Activated CD8-positive, alpha-beta memory T cell treated with anti-CD3 and anti-CD28 coated beads, Interleukin-2, amount 50 U/mL, for 1 hour (primary cell): ENCODE measurements at regions not wholly inside any gene's neighbourhood (a gene's known extent, or its start where the extent isn't known, plus 50 kb on each side); places are given as distances from the start of the nearest gene placed in this dataset.

Experiments used
- DNase-seq: peaks from one replicate; pipeline ENCODE4 v3.0.0-alpha.2; 2020; ENCODE audit errors: extremely low read depth

DNA sequence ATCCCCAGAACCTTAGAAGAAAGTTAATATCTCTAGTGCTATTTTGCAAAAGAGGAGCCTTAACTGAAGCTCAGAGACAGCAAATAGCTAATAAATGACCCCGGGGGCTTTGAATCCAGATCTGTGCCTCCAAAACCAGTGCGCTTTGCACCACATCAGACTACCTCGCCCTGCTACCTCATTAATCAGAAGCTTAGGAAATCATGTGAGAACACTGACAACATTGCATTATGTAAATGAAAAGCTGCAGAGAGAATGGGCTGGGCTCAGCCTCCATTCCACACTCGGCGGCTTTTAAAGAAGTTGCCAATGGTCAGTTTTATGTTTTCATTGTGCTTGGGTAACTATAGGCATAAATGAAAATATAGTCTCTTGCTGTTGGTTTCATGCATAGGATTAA is 54.0 kb upstream of the STMND1 start:
- DNase-seq, result no peak

DNA sequence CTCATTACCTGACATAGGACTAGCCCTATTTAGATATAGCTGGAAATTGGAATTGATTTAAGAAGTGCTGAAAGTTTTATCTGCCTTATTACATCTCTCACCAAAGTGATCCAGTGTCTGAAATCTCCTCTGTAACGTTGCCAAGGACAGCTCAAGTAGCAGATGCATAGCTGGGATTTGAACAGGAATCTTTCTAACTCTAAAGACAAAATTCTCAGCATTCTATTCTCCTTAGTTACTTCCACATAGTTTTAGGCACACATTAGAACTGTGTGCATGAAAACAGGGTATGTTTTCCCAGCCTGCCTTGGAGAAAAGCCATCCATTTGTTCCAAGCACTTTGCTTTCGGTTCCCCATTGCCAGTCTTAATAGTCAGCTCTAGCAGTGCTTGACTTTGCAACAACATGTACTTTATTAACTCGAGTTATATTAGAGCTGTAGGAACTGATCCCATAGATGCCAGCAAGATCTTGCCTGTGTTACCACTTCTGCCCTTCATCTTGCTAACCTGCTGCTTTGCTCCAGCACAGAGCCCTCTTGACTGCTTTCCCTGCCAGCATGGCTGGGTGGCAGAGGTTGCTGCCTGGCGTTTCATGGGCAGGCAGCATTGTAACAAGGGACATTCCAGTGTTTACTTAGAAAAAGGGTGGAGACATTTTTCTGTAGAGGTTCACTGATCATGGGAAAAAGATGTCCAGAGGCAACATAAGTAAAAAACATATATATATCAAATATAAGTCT is 56.1 kb upstream of the STMND1 start:
- DNase-seq, result no peak

DNA sequence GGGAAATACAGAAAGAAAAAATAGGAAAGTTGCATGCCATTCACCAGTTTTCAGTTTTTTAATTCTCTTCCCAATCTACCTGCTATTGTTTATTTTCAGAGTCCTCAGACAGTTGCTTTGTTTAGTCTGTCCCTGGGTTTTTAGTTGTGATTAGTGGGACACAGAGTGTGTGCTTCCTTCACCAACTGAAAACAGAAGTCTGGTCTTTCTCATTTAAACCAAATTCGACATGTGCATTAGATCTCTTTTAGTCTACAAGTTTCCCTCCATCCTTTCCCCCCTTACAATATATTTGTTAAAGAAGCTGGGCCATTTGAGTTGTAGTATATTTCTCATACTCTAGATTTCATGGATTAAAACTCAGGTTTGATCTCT is 58.7 kb upstream of the STMND1 start:
- no peak for DNase-seq

DNA sequence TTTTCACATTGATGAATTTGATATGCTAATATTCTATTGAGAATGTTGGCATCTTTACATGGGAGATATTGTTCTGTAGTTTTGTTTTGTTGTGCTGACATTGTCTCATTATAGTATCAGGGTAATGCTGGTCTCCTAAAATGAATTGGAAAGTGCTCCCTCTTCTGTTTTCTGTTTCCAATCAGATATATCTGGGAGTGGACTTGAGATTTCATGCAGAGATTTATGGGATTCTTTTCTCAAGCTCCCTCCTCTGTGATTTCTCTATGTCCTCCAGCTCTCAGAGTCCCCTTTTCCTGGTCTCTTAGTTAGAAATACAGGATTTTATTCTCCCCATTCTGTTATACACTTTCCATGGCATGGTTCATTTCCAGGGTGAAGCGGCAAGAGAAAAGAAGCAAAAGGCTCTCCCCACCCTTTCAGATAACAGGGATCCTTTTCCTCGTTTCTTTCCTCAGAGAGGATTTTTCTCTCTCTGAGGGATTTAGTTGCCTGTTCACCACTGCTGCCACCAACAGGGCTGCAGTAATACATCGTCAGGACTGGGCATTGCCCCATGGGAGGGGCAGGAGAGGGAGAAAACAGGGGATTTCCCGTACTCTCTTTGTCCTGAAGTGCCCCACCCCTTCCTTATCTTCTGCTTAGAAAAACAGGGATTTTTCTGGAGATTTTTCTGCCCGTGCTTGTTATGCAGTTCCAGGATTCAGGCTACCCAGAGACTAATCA is 59.3 kb upstream of the STMND1 start:
- no peak for DNase-seq

DNA sequence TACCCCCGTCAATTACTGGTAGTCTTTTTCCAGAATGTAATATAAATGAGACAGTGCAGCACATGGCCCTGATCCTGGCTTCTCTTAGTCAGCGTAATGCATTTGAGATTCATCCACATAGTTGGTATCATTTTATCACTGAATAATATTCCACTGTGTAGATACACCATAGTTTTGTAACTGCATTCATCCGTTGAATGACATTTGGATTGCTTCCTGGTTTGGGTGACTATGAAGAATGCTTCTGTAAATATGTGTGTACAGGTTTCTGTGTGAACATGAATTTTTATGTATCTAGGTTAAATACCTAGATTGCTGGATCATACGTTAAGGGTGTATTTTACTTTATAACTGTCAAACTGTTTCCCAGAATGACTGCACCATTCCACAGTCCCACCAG is 62.6 kb upstream of the STMND1 start:
- no peak for DNase-seq

DNA sequence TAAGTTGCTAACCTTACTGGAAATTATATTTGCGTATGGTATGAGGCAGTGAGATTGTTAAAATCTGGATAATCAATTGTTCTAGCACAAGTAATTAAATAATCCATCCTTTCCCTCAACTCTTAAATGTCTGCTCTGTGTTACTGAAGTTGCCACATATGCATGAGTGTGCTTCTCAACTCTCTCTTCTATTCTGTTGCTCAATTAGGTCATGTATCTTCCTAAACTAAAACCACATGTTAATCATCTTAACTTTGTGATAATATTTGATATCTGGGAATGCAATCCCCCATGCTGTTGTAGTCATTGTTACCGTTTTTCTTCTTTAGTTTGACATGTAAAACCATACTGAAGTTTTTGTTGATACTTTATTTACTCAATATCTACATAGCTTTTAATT is 63.5 kb upstream of the STMND1 start:
- no peak for DNase-seq

DNA sequence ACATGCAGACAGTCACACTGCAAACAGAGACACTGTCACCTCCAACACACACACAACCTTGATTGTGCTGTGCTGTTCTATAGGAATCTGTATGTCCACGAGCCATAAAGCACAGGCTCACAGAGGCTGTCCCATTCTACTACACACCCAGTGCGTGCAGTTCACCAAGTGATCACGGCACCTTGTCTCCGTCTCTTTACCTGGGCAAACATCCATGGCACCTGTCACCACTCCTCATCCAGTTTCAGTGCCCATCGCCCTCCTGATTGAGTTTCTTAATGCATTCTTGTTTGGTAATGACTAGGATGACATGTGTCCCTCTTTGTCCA is 65.8 kb upstream of the STMND1 start:
- DNase-seq, result no peak

DNA sequence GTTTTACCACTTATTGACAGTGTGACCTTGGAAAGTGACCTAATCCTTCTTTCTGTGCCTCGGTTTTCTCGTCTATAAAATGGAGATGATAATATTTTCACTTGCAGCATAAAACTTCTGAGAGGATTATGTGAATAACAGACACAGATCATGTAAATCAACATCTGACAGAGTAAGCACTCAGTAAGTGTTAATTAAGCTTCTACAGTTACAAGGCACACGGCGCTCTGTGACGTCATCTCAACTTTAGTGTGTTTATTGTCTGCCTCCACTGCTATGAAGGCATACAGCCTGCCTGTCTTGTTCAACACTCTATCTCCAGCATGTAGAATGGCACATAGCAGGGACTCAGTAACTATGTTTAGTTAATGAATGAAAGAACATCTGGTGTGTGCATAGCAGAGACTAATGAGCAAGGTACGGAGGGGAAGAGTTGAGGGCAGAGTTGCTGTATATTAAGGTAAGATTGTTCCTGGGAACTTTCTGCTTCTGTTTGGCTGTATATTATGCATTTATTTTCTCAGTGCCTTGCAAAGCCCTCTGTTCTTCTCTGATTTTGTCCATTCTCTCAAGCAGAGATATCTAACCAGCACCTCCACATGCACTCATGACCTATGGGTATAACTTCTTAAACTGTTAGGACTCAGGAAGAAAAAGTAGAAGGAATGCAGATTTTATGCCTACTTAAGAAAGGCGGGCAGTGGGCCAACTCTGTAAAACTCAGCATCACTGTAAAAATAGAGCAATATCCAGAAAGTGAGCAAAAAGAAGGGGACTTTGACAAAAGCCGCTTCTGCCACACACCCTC is 66.4 kb upstream of the STMND1 start:
- no peak for DNase-seq

DNA sequence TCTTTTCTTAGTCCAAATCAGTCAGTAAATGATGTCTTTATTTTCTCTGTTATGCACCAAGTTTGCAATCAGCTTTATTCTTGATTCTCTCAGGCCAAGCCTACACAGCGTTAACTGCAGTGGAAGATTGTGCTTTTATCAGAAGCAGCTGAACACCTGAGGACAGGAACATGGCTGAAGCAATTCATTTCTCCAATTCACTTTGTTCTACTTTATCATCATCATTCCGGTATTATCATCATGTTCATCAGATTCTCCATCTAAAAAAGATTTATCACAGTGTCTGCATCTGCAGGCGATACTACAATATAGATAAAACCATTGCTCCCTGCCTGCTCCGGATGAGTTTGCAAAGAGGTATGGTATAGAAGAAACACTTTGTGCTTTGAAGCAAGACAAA is 68.1 kb upstream of the STMND1 start:
- no peak for DNase-seq

DNA sequence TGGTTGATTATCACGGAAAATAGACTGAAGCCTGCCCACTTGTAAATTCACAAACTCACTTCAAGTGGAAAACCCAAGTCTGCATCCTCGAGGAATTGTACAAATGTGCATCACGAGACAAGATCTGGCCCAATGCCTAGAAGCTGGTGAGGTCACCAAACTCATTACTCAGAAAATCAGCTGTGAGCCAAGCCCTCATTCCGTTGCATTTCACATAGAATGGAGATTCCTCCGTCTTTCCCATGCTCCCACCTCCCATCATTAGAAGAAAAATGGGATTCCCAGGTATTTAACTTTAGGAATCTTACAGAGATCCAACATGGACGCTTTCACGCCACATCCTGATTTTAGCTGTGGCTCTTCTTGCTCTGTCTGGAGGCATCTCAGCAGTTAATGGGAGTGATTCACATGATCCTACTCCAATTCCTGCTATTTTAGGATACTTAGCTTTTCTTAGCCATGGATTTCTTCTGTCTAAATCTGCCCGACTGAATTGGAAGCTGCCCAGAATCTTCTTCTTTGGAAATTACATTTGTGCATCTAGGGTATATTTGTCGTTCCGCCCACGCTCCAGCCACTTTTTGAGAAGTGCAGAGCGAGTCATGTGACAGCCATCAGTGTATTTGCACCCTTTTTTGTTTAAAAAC is 68.7 kb upstream of the STMND1 start:
- no peak for DNase-seq

DNA sequence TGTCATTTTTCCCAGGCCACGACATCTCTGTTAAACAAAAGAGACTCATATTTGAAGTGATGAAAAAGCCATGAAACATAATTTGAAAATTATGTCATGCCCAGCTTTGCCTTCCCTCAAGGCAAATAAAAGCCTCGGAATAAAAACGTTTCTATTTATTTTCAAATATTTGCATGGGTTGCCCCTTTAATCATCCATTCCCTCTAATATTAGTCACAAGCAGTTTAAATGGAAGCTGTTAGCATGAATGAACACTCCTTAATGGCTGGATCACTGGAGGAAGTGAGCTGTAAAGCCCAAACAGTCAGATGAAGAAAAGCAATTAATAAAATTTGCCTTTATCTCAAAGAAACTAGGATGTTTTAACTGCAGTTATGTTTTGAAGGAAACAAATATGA is 69.3 kb upstream of the STMND1 start:
- no peak for DNase-seq

DNA sequence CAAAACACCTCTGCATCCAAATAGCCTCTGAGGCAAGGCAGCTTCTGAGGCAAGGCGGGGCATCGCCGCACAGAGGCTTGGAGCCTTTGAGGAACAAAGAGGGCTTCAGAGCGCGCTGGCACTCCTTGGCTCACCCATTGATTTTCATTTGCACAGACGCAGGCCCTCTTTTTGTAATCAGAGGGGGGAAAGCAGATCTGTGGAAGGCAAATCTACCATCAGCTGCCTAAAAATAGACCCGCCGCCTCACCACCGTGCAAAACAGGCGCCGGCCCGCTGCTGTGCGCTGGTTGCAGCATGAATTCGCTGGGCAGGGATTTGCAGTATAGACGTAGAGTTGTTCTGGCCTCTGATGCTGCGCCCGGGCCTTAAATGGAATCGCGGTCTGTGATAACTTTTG is 69.9 kb upstream of the STMND1 start:
- no peak for DNase-seq

DNA sequence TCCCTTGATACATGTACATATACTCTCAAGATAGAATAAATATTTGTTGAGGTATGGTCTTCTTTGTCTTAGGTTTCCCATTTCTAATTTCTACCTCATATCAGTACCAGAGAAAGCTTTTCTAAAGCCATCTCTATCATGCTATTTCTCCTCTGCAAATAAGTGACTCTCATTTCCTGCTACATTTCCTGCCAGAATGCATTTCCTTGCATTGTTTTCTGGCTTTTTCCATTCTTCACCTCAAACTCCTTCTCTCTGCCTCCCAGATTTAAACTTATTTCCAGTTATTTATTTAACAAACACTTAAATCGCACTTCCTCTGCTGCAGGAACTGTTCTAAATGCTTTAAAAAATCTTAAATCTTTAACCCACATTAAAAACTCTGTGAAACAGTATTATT is 74.4 kb upstream of the STMND1 start:
- DNase-seq, result no peak

DNA sequence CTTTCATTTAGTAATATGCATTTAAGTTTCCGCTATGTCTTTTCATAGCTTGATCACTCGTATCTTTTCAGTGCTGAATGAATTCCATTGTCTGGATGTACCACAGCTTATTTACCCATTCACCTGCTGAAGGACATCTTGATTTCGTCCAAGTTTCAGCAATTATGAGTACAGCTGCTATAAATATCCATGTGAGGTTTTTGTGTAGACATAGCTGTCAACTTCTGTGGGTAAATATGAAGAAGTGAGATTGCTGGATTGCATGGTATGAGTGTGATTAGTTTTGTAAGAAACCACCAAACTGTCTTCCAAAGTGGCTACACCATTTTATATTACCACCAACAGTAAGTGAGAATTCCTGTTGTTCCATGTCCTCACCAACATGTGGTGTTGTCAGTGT is 79.2 kb upstream of the STMND1 start:
- no peak for DNase-seq

DNA sequence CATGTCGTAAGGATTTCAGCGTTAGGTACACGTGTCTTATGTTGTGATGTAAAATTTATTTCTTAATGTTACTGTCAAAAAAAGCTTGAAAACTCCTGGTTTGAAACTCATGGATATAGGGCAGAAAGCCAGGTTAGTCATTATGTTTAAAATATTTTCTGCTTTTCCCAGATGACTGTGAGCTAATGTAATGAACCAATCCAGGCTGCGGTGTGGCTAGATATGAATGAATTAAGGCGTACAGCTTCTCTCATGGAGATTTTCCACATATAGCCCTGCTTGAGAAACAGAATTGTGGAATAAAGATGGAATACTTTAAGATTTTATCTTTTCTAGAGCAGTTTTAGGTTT is 80.3 kb upstream of the STMND1 start:
- no peak for DNase-seq

DNA sequence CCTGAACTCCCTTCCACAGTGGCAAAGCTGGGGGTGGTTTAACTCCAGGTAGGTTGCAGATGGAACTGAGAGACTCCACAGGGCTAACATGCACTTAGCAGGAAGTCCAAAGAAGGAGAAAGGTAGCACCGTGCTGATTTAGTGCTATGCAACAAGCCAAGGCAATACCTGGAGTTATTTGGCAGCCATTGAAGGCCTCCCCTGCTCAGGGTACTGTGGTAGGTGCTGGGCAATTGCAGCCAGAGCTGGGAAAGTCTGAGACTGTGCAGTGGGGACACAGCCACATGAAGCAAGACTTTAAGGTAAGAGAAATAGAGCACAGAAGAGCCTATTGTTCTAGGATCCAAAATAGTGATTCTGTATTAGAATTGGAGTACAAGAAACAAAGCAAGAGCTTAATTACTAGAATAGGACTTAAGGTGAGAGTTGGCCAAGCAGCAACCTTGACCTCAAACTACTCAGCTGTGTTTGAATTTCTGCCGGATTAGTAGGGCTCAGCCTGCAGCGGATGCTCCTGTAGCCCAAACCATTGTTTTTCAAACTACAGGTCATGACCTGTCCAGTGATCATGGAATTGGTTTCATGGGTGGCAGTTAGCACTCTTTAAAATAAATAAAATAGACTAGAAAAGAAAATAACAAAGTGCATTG is 80.8 kb upstream of the STMND1 start:
- no peak for DNase-seq

DNA sequence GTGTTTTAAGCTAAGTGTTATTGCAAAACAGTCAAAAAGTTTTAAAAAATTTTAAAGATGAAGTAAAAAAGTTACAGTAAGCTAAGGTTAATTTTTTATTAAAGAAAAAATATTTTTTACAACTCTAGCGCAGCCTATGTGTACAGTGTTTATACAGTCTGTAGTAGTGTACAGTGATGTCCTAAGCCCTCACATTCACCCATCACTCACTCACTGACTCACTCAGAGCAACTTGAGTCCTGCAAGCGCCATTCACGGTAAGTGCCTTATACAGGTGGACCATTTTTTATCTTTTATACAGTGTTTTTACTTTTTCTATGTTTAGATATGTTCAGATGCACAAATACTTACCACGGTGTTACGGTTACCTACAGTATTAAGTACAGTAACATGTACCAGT is 83.4 kb upstream of the STMND1 start:
- no peak for DNase-seq

DNA sequence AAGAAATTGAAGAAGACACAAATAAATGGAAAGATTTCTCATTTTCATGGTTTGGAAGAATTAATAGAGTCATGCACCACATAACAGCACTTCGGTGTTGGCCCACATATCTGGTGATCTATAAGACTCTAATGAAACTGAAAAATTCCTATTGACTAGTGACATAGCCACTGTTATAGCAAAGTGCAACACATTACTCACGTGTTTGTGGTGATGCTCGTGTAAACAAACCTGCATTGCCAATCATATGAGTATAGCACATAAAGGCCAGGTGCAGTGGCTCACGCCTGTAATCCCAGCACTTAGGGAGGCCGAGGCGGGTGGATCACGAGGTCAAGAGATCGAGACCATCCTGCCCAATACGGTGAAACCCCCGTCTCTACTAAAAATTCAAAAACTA is 84.4 kb upstream of the STMND1 start:
- no peak for DNase-seq

DNA sequence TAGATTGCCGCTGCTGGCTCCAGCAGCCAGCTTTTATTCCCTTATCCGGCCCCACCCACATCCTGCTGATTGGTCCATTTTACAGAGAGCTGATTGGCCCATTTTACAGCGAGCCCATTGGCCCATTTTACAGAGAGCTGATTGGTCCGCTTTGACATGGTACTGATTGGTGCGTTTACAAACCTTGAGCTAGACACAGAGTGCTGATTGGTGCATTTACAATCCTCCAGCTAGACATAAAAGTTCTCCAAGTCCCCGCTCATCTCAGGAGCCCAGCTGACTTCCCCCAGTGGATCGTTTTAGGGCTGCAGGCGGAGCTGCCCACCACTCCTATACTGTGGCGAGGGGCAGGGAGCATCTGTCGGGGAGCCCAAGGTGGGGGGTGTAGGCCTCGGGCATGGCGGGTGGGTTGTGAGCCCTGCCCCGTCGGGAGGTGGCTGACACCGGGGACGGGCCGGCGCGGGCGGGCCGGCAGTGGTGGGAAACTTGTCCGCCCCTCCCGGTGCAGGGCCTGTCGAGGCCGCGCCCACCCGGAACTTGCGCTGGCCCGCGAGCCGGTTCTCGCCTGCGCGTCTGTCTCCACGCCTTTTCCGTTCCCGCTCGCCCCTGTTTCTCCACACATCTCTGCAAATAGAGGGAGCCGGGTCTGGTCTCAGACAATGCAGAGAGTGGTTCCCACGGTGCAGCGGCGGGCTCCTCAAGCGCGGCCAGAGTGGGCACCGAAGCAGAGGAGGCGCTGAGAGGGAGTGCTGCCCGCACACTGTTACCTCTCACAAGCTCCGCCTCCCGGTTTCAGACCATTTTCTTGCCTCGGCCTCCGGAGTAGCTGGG is 86.1 kb upstream of the STMND1 start:
- no peak for DNase-seq

DNA sequence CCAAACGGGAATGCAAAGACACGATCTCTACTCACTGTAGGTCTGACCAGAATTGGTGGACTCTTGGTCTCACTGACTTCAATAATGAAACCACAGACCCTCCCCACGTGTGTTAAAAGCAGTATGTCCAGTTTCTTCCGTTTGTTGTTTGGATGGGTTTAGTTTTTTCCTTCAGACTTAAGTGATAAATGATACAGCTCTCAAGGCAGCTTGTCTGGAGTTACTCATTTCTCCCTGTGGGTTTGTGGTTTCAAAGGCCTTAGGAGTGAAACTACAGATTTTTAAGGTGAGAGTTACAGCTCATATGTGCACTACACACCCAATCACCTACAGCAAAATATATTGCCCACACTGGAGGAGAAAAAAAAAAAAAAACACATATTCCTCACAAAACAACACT is 86.7 kb upstream of the STMND1 start:
- no peak for DNase-seq

DNA sequence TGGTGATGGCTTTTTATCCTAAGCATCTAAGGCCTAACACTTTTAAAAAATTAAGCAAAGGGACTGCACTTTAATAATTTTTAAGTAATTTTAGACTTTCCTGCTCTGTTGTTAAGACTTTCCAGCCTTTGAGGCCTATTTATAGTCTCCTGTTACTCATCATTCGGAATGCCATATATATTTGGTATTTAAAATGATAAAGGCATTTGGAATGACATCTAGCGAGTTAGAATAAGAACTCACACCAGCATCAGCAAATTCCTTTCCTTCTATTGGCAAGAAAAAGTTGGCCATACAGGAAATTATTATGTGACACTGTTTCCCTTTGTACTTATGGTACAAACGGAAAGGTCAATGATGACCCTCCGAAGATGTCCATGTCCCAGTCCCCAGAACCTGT is 88.1 kb upstream of the STMND1 start:
- no peak for DNase-seq
